ENCODE measurements at regions not wholly inside any gene's neighbourhood (a gene's known extent, or its start where the extent isn't known, plus 50 kb on each side); places are given as distances from the start of the nearest gene placed in this dataset.

- no peak for DNase-seq
Measured at GRCh38 chr5:2432076-2432920, 319.2 kb downstream of the IRX2 start.

DNA sequence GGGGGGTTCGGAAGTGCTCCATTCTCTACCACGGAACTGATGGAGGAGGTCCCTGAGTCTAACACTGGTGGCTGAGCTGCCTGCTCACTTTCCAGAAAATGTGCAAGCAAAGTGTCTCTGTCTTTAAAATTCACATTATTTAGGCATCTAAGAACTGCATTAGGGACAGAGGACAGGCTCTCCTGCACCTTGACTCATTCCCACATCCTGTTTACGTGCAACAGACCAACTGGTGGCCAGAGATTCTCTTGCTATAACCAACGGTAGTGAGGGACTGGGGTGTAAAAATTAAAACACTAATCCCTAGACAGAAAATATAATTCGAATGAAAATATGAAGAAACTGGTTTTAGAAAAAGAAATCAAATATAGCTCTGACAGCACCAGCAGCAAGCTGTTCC, 320.9 kb downstream of the IRX2 start:
- DNase-seq = no peak

GRCh38 chr5:2427983-2428382, 323.5 kb downstream of the IRX2 start:
- no peak for DNase-seq

- DNase-seq = no peak
Measured at GRCh38 chr5:2423634-2424033, 327.8 kb downstream of the IRX2 start.

- no peak for DNase-seq
Measured at GRCh38 chr5:2417301-2417700, 334.2 kb downstream of the IRX2 start.

- no peak for DNase-seq
Measured at GRCh38 chr5:2415678-2416077, 335.8 kb downstream of the IRX2 start.

DNA sequence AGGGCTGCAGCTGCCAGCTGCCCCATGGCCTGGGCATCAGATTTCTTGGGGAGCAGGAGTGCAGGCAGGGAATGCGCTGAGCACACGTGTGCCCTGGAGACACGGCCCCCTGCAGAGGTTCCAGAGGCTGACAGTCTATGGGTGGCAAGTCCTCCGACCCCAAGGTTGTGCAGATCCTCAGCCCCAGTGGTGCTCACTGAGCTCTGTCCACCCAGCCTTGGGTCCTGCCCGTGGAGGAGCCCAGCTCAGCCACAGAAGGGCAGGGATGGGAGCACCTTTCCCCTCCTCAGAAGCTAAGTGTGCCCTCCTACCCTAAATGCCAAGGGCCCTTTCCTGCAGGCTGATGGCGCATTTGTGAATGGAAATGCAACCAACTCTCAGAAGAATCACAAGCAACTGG, 341.0 kb downstream of the IRX2 start:
- DNase-seq = no peak

- no peak for DNase-seq
Measured at GRCh38 chr5:2403296-2403695, 348.2 kb downstream of the IRX2 start.

GRCh38 chr5:2399804-2400203, 351.7 kb downstream of the IRX2 start:
- no peak for DNase-seq

DNA sequence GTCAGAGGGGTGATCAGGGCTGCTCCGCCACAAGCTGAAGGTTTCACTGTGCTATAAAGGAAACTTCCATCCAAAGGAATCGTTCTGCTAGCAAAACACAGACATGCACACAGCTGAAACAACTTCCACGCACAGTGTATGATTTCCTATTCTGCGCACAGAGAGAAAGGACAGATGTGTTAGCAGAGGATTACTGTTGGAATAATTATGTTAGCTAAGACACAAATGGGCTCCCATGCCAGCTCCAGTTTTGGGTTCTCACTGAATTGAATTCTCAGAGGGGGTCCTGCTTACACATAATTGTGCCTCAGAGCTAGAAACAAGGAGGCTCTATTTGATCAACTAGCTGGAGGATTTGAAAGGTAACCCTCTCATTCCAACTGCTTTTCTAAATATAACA, 352.4 kb downstream of the IRX2 start:
- no peak for DNase-seq

- no peak for DNase-seq
Measured at GRCh38 chr5:2393556-2393955, 357.9 kb downstream of the IRX2 start.

DNA sequence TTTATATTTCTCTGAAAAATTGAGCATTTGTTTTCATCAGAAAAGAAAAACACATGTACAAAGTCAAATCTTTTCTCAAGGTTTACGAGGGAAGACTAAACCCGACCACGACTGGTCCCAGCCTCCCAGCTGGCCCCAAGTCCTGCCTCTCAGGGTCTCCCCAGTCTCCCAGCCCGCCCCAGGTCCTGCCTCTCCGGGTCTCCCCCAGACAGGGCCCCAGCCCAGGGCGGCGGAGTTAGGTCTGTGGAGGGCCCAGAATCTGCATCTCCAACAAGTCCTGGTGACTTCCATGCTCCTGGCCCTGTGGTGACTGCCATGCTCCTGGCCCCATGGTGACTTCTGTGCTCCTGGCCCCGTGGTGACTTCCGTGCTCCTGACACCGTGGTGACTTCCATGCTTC, 359.9 kb downstream of the IRX2 start:
- DNase-seq = no peak

- no peak for DNase-seq
Measured at GRCh38 chr5:2391021-2391420, 360.5 kb downstream of the IRX2 start.

GRCh38 chr5:2388571-2388970, 362.9 kb downstream of the IRX2 start:
- DNase-seq = no peak

GRCh38 chr5:2387634-2388325, 363.7 kb downstream of the IRX2 start:
- DNase-seq = no peak

DNA sequence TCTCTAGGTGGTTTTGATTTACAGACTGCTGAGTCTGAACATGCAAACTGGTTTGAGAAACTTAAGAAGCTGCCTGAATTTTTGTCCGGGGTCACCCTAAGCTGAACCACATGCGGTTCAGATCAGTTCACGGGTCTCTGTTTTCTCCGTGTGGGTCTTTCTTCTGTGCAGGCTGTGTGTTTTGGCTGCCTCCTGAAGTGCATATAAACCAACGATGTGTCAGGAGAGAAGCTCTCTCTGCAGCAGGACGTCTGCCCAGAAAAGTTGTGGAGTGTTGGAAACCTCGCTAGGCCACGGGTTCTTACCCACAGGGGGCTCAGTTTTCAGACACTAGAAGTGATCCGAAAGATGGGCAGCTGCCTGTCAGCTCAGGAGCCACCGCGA, 364.2 kb downstream of the IRX2 start:
- no peak for DNase-seq

GRCh38 chr5:2385818-2386217, 365.7 kb downstream of the IRX2 start:
- DNase-seq = no peak

- no peak for DNase-seq
Measured at GRCh38 chr5:2383698-2384065, 367.8 kb downstream of the IRX2 start.

GRCh38 chr5:2382776-2383697, 368.4 kb downstream of the IRX2 start:
- no peak for DNase-seq

DNA sequence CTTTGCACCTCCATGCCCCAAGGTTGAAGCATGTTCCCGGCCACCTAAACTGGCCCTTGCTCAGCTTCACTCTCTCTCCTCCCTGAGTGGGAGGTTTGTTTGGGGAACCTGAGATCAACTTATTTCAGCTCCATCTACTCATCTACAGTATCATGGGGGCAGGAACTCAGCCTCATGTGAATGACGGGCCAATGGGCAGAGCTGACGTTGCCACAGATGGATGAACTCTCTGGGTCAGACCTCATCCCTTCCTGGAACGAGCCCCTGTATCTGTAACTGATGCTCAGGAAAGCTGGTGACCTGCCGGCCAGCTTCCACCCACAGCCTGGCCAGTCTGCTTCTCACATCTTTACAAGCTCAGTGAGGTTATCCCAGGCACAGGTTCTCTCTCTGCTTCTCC, 369.6 kb downstream of the IRX2 start:
- no peak for DNase-seq

DNA sequence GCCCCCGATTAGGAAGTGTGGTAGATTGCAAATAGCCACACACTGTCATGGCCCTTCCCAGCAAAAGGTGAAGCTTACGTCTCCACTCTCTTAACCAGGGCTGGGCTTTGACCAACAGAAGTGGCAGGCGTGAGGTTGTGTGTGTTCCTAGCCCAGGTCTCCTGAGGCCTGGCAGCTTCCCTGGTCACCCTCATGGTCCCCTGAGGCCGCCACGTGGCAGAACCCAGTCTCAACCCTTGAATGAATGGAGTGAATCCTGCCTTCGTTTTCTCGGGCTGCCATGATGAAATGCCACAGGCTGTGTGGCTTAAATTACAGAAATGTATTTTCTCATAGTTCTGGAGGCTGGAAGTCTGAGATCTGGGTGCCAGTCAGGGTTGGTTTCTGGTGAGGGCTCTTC, 370.4 kb downstream of the IRX2 start:
- DNase-seq = no peak

DNA sequence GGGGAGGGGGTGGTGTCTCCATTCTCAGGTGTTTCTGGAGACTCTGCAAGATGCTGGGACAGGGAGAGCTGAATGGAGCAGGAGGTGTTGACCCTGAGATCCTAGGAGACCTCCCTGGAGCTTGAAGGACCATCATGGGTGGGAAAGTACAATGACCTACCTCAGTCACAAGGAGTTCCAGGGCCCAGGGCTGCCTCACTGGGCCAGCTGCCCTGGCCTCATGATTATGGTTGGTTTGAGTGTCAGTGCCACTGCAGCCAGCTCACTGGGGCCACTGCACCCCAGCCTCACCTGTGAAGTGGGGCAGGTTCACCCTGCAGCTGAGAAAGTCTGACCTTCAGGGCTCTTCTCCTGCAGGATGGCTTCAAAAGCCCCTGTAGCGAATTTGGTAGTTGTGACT, 372.5 kb downstream of the IRX2 start:
- DNase-seq = no peak

- no peak for DNase-seq
Measured at GRCh38 chr5:2378108-2378507, 373.4 kb downstream of the IRX2 start.

DNA sequence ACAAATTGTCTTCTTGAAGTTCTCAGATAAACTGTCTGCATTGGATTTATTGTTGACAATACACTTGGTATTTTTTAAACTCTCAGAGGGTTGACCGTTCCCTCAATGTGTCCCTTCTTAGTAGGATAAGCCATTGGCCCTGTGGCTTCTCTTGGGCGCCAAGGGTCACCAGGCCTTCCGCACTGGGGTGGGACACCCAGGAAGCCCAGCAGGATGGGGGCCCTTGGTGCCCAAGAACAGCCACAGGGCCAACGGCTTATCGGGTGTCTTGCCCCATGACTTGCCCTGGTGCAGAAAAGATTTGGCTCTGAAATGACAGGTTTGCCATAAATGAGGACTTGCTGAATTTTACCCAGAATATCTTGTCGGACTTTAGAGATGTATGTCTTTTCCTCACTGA, 375.0 kb downstream of the IRX2 start:
- DNase-seq = no peak
